HepG2 (cell line): ENCODE measurements at regions not wholly inside any gene's neighbourhood (a gene's known extent, or its start where the extent isn't known, plus 50 kb on each side); places are given as distances from the start of the nearest gene placed in this dataset.
A peak's percentile ranks its signal among the peaks of the same experiment; 100 is the strongest.

Experiments
- ATAC-seq: fragments of 200-7000 bp; cut with Tn5 transposase; 3 replicates; pipeline ENCODE4 v1.9.1; 2020; ENCODE audit warnings: mild to moderate bottlenecking, moderate library complexity
- BruUV-seq: library from RNA; stranded (reverse); fragments of 400-500 nt; replicated peaks from 2 replicates; lab custom pipeline; 2021; lab: Mats Ljungman, UMichigan
- CTCF ChIA-PET: fragments of 300-600 bp; formaldehyde crosslinking; extraction: SDS; loops from one replicate; lab custom pipeline; 2021; ENCODE audit warnings: low total read pairs, inconsistent platforms, low intra/inter-chr PET ratio; lab: Yijun Ruan, JAX
- POLR2A ChIA-PET: fragments of 350-600 bp; sonication (Branson Sonifier 250); formaldehyde crosslinking; loops from one replicate; lab custom pipeline; 2020; ENCODE audit warnings: antibody characterized with exemption, inconsistent platforms; lab: Yijun Ruan, JAX
- DNase-seq: peaks from one replicate; pipeline ENCODE4 v3.0.0-alpha.2; 2015; ENCODE audit warnings: low spot score
- FAIRE-seq: peaks from 3 replicates; lab custom pipeline; 2011; peaks lifted over from hg19 to GRCh38; lab: Jason Lieb, UNC
- H2AFZ ChIP-seq: one replicate; pipeline ENCODE4 v1.6.1; 2011; ENCODE audit warnings: low read length, inconsistent platforms
- H3K27ac ChIP-seq: fragments of 300-600 bp; 3 replicates; pipeline ENCODE4 v1.8.0; 2011; ENCODE audit warnings: mixed run types, mild to moderate bottlenecking, mixed read lengths, low read length, inconsistent platforms; ENCODE audit not compliant: insufficient read depth; ENCODE audit errors: extremely low read length
- H3K27me3 ChIP-seq, 2 experiments: fragments of 200-600 bp in 1 of 2; 2 replicates in 1 of 2; 3 replicates in 1 of 2; pipeline versions ENCODE4 v1.6.0 to v1.8.0; 2011; ENCODE audit warnings: low read length in 2 of 2, mild to moderate bottlenecking in 2 of 2, moderate library complexity in 2 of 2, inconsistent platforms in 1 of 2; ENCODE audit not compliant: insufficient read depth in 2 of 2, control insufficient read depth in 1 of 2
- H3K36me3 ChIP-seq, 2 experiments: fragments of 200-600 bp in 1 of 2; replicated peaks in 1 of 2; 2 replicates in 1 of 2; 3 replicates in 1 of 2; pipeline versions ENCODE4 v1.5.1 to v1.8.0; 2011; ENCODE audit warnings: low read length in 2 of 2, inconsistent platforms in 1 of 2; ENCODE audit not compliant: insufficient read depth in 2 of 2, control insufficient read depth in 1 of 2
- H3K4me1 ChIP-seq: 2 replicates; pipeline ENCODE4 v1.5.1; 2012; ENCODE audit warnings: low read length, inconsistent platforms; ENCODE audit not compliant: insufficient read depth
- H3K4me2 ChIP-seq: 2 replicates; pipeline ENCODE4 v1.6.0; 2011; ENCODE audit warnings: low read depth, low read length, inconsistent platforms
- H3K4me3 ChIP-seq, 3 experiments: fragments of 200-600 bp in 1 of 3; sonication (generic), shearing (Covaris generic) in 1 of 3; replicated peaks in 1 of 3; 2 replicates each; pipeline ENCODE4 v1.5.1; 2011 to 2016; ENCODE audit warnings: low read length in 3 of 3, inconsistent platforms in 2 of 3, low read depth in 2 of 3, mild to moderate bottlenecking in 2 of 3, control low read depth in 1 of 3, mixed read lengths in 1 of 3; ENCODE audit not compliant: insufficient read depth in 1 of 3
- H3K79me2 ChIP-seq: one replicate; pipeline ENCODE4 v1.6.1; 2011; ENCODE audit warnings: low read length, inconsistent platforms; ENCODE audit not compliant: insufficient read depth
- H3K9ac ChIP-seq: 2 replicates; pipeline ENCODE4 v1.6.0; 2011; ENCODE audit warnings: mild to moderate bottlenecking, low read depth, low read length, inconsistent platforms; ENCODE audit not compliant: insufficient read depth
- H3K9me3 ChIP-seq: 2 replicates; pipeline ENCODE4 v1.5.1; 2012; ENCODE audit warnings: mild to moderate bottlenecking, low read length
- H4K20me1 ChIP-seq: 2 replicates; pipeline ENCODE4 v1.6.0; 2011; ENCODE audit warnings: inconsistent platforms, mild to moderate bottlenecking, low read length, moderate library complexity; ENCODE audit not compliant: insufficient read depth
- CREB1 ChIP-seq, 2 experiments: fragments of 450-650 bp in 1 of 2; IDR thresholded peaks; 2 replicates each; pipeline ENCODE4 v1.6.1; 2016 to 2017; ENCODE audit warnings: control low read depth in 1 of 2, mild to moderate bottlenecking in 1 of 2, missing compliant biosample characterization in 1 of 2, missing genetic modification characterization in 1 of 2
- KLF11 ChIP-seq: IDR thresholded peaks from 2 replicates; pipeline ENCODE4 v1.6.1; 2016; ENCODE audit warnings: missing compliant biosample characterization
- ZFX ChIP-seq: sonication (generic); formaldehyde crosslinking; IDR thresholded peaks from 2 replicates; pipeline ENCODE4 v1.4.0; 2020; ENCODE audit warnings: mild to moderate bottlenecking, low read depth, missing genetic modification reagents, moderate library complexity
- WGBS: methylation state at CpG from one replicate; pipeline ENCODE4 v1.1.6; 2017; ENCODE audit warnings: low lambda C conversion rate; 5-methylcytosine and 5-hydroxymethylcytosine counted together
- in situ Hi-C: cut with HindIII; loops from 2 replicates; pipeline ENCODE4 v1.10.0; 2017; ENCODE audit warnings: low pct_unique_long_range_greater_than_20kb; ENCODE audit not compliant: extremely low pct_ligation_motif_present
- intact Hi-C: fragments of 100-400 bp; cut with micrococcal nuclease; formaldehyde crosslinking; loops from one replicate; pipeline ENCODE4 v1.10.0; 2022; ENCODE audit not compliant: unreplicated experiment
- TF ChIP-seq, protein P1 (sequence below): fragments of 450-650 bp; IDR thresholded peaks from 2 replicates; pipeline ENCODE4 v1.6.1; 2016

GRCh38 chr18:4578449-4578848, 123.3 kb upstream of the DLGAP1 start:
- Histone ChIP-seq H3K27ac (no peak overlapping the region), H3K36me3 (no peaks in the 10 kb centered on the region), H3K9me3 (peaks cover 67% of the 10 kb centered on the region), H4K20me1 (no peaks in the 10 kb centered on the region), H3K4me2 (no peak overlapping the region), H3K4me3 (no peak overlapping the region), H3K4me1 (no peaks in the 10 kb centered on the region), H3K27me3 (no peaks in the 10 kb centered on the region), H3K9ac (no peak overlapping the region), H3K79me2 (no peaks in the 10 kb centered on the region), H2AFZ (no peak overlapping the region)
- in situ Hi-C loops, result no loop called here
- DNase-seq (no peak), ATAC-seq (no peak), FAIRE-seq (no peak)
- no TSS peak for BruUV-seq
- CTCF ChIA-PET, result no interaction called here
- POLR2A ChIA-PET, result no interaction called here
- 28% methylated on average over 5 of the region's 5 CpGs for WGBS
- no peak for TF ChIP-seq KLF11
- TF ChIP-seq CREB1 (IDR thresholded peaks at IDR 0.05), result peak; percentile 63
- TF ChIP-seq CREB1 (CRISPR knock-in tag; IDR thresholded peaks at IDR 0.05), result no peak
- TF ChIP-seq, all 625 proteins: peak for 1
- intact Hi-C loops, result no loop called here

DNA sequence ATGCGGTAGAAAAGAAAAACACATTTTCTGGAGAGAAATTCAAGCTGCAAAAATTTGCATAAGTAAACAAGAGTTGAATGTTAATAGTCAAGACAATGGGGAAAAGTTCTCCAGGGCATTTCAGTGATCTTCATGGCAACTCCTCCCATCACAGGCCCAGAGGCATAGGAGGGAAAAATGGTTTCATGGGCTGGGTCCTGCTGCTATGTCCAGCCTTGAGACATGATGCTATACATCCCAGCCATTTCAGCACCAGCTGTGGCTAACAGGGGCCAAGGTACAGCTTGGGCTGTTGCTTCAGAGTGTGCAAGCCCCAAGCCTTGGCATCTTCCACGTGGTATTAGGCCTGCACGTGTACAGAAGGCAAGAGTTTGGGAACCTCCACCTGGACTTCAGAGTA, 118.6 kb upstream of the DLGAP1 start:
- TF ChIP-seq, protein P1, sequence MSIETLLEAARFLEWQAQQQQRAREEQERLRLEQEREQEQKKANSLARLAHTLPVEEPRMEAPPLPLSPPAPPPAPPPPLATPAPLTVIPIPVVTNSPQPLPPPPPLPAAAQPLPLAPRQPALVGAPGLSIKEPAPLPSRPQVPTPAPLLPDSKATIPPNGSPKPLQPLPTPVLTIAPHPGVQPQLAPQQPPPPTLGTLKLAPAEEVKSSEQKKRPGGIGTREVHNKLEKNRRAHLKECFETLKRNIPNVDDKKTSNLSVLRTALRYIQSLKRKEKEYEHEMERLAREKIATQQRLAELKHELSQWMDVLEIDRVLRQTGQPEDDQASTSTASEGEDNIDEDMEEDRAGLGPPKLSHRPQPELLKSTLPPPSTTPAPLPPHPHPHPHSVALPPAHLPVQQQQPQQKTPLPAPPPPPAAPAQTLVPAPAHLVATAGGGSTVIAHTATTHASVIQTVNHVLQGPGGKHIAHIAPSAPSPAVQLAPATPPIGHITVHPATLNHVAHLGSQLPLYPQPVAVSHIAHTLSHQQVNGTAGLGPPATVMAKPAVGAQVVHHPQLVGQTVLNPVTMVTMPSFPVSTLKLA, result peak; percentile 37; the same call in 1 of the 2 replicates
- no peak for TF ChIP-seq ZFX (CRISPR knock-in tag)
- no peaks in the 10 kb centered on the region for H4K20me1 ChIP-seq
- no peaks in the 10 kb centered on the region for H3K79me2 ChIP-seq
- H3K27me3 ChIP-seq, result no peaks in the 10 kb centered on the region
- no peaks in the 10 kb centered on the region for H3K36me3 ChIP-seq
- POLR2A ChIA-PET, result no interaction called here
- no peaks in the 10 kb centered on the region for H3K4me1 ChIP-seq
- CTCF ChIA-PET, result no interaction called here
- FAIRE-seq, result no peak
- no peak for DNase-seq
- intact Hi-C loops (no loop called here), in situ Hi-C loops (loop anchor here (25.0 kb wide), 1 partner anchor 111 kb away; the partner anchor contains the start of gene DLGAP1)
- H3K4me3 ChIP-seq, result no peak overlapping the region
- WGBS, result 0% methylated on average over 1 of the region's 3 CpGs
- no TSS peak for BruUV-seq
- no peak overlapping the region for H3K27ac ChIP-seq
- H2AFZ ChIP-seq, result no peak overlapping the region
- no peak overlapping the region for H3K4me2 ChIP-seq
- H3K9me3 ChIP-seq, result peaks cover 85% of the 10 kb centered on the region
- ATAC-seq, result no peak
- no peak overlapping the region for H3K9ac ChIP-seq
